IMR-90 (cell line): ENCODE measurements at regions not wholly inside any gene's neighbourhood (a gene's known extent, or its start where the extent isn't known, plus 50 kb on each side); places are given as distances from the start of the nearest gene placed in this dataset.

Experiments
- ATAC-seq: fragments of 200-7000 bp; cut with Tn5 transposase; 2 replicates; pipeline ENCODE4 v1.9.1; 2020; ENCODE audit warnings: low read depth, mild to moderate bottlenecking, moderate library complexity
- BruUV-seq: library from RNA; stranded (reverse); fragments of 400-500 nt; replicated peaks from 2 replicates; lab custom pipeline; 2021; lab: Mats Ljungman, UMichigan
- CTCF ChIA-PET: fragments of 300-600 bp; formaldehyde crosslinking; extraction: SDS; loops from one replicate; lab custom pipeline; 2021; ENCODE audit warnings: antibody characterized with exemption; lab: Yijun Ruan, JAX
- POLR2A ChIA-PET: fragments of 300-600 bp; sonication (Branson Sonifier 250); formaldehyde crosslinking; loops from one replicate; lab custom pipeline; 2022; ENCODE audit warnings: antibody characterized with exemption; ENCODE audit not compliant: unreplicated experiment; lab: Charles Lee
- DNase-seq: peaks from one replicate; pipeline ENCODE4 v3.0.0; 2013
- H2AFZ ChIP-seq: replicated peaks from 2 replicates; pipeline ENCODE3; 2013; ENCODE audit warnings: low read length, mild to moderate bottlenecking; ENCODE audit not compliant: poor library complexity
- H2AK5ac ChIP-seq: 2 replicates; pipeline ENCODE4 v1.6.1; 2013; ENCODE audit warnings: low read depth, low read length, inconsistent platforms
- H2AK9ac ChIP-seq: replicated peaks from 2 replicates; pipeline ENCODE3; 2013; ENCODE audit warnings: mild to moderate bottlenecking, low read depth, low read length, moderate library complexity; ENCODE audit not compliant: poor library complexity
- H2BK120ac ChIP-seq: 2 replicates; pipeline ENCODE4 v1.6.1; 2013; ENCODE audit warnings: low read depth, low read length, inconsistent platforms
- H2BK15ac ChIP-seq: 3 replicates; pipeline ENCODE4 v1.6.1; 2013; ENCODE audit warnings: low read depth, low read length, inconsistent platforms
- H2BK20ac ChIP-seq: 2 replicates; pipeline ENCODE4 v1.6.1; 2013; ENCODE audit warnings: low read depth, mild to moderate bottlenecking, inconsistent platforms, low read length, moderate library complexity
- H2BK5ac ChIP-seq: 2 replicates; pipeline ENCODE4 v1.6.1; 2013; ENCODE audit warnings: mild to moderate bottlenecking, low read depth, low read length, inconsistent platforms; ENCODE audit not compliant: poor library complexity, severe bottlenecking
- H3K14ac ChIP-seq: replicated peaks from 2 replicates; pipeline ENCODE4 v1.6.1; 2013; ENCODE audit warnings: low read depth, low read length, inconsistent platforms
- H3K18ac ChIP-seq: 2 replicates; pipeline ENCODE4 v1.6.1; 2013; ENCODE audit warnings: low read depth, low read length, control low read depth
- H3K23ac ChIP-seq: 2 replicates; pipeline ENCODE4 v1.6.1; 2013; ENCODE audit warnings: low read depth, low read length, inconsistent platforms
- H3K27ac ChIP-seq: 2 replicates; pipeline ENCODE4 v1.5.1; 2013; ENCODE audit warnings: mild to moderate bottlenecking, control low read depth, low read length; ENCODE audit not compliant: insufficient read depth
- H3K27me3 ChIP-seq: 2 replicates; pipeline ENCODE4 v1.6.1; 2013; ENCODE audit warnings: low read length; ENCODE audit not compliant: control insufficient read depth, insufficient read depth
- H3K36me3 ChIP-seq: 2 replicates; pipeline ENCODE4 v1.6.1; 2013; ENCODE audit warnings: low read length, mixed read lengths; ENCODE audit not compliant: control insufficient read depth, insufficient read depth
- H3K4ac ChIP-seq: 2 replicates; pipeline ENCODE4 v1.6.1; 2013; ENCODE audit warnings: low read depth, low read length, inconsistent platforms
- H3K4me1 ChIP-seq: 2 replicates; pipeline ENCODE4 v1.6.1; 2013; ENCODE audit warnings: low read length, mixed read lengths; ENCODE audit not compliant: control insufficient read depth, insufficient read depth
- H3K4me2 ChIP-seq: 2 replicates; pipeline ENCODE4 v1.6.1; 2013; ENCODE audit warnings: low read depth, mild to moderate bottlenecking, control low read depth, low read length, moderate library complexity
- H3K4me3 ChIP-seq: 2 replicates; pipeline ENCODE4 v1.5.1; 2013; ENCODE audit warnings: low read depth, mild to moderate bottlenecking, control low read depth, low read length, moderate library complexity; ENCODE audit not compliant: insufficient read depth
- H3K56ac ChIP-seq: 2 replicates; pipeline ENCODE4 v1.6.1; 2013; ENCODE audit warnings: low read length, inconsistent platforms; ENCODE audit not compliant: insufficient read depth; ENCODE audit errors: extremely low read depth
- H3K79me1 ChIP-seq, 2 experiments: 2 replicates each; pipeline ENCODE4 v1.6.1; 2013; ENCODE audit warnings: low read length in 2 of 2, inconsistent platforms in 1 of 2, low read depth in 1 of 2
- H3K9ac ChIP-seq: 2 replicates; pipeline ENCODE4 v1.6.1; 2013; ENCODE audit warnings: low read depth, low read length, control low read depth
- H3K9me1 ChIP-seq: 2 replicates; pipeline ENCODE4 v1.6.1; 2013; ENCODE audit warnings: low read length, inconsistent platforms; ENCODE audit not compliant: insufficient read depth
- H3K9me3 ChIP-seq: 2 replicates; pipeline ENCODE4 v1.6.1; 2013; ENCODE audit warnings: low read length; ENCODE audit not compliant: control insufficient read depth, insufficient read depth
- H4K20me1 ChIP-seq: 2 replicates; pipeline ENCODE4 v1.6.1; 2013; ENCODE audit warnings: low read length, inconsistent platforms; ENCODE audit not compliant: insufficient read depth
- H4K5ac ChIP-seq: 2 replicates; pipeline ENCODE4 v1.6.1; 2013; ENCODE audit warnings: mild to moderate bottlenecking, low read depth, low read length, control low read depth
- H4K8ac ChIP-seq, 2 experiments: 2 replicates each; pipeline ENCODE4 v1.6.1; 2013; ENCODE audit warnings: low read depth in 2 of 2, low read length in 2 of 2, control low read depth in 1 of 2, inconsistent platforms in 1 of 2
- H4K91ac ChIP-seq: 2 replicates; pipeline ENCODE4 v1.6.1; 2013; ENCODE audit warnings: low read depth, low read length, inconsistent platforms; ENCODE audit not compliant: insufficient read depth
- BHLHE40 ChIP-seq: fragments of 150-350 bp; IDR thresholded peaks from 2 replicates; pipeline ENCODE4 v1.6.1; 2016; ENCODE audit warnings: mild to moderate bottlenecking, low read depth, low read length
- MAFK ChIP-seq: IDR thresholded peaks from 2 replicates; pipeline ENCODE4 v1.6.1; 2012; ENCODE audit warnings: low read depth, low read length, improper control_type of control experiment
- MAZ ChIP-seq: IDR thresholded peaks from 2 replicates; pipeline ENCODE4 v1.6.1; 2012; ENCODE audit warnings: low read depth, mild to moderate bottlenecking, low read length, improper control_type of control experiment, moderate library complexity, borderline replicate concordance
- RFX5 ChIP-seq: IDR thresholded peaks from 2 replicates; pipeline ENCODE4 v1.8.0; 2012; ENCODE audit warnings: low read depth, mild to moderate bottlenecking, low read length, moderate library complexity
- WGBS, 2 experiments: methylation state at CpG; one replicate each; pipeline versions ENCODE4 v1.1.5 to v1.1.7; 2013; ENCODE audit warnings: missing lambda C conversion rate in 2 of 2; ENCODE audit not compliant: insufficient read length in 1 of 2; ENCODE audit errors: extremely low coverage in 2 of 2; 5-methylcytosine and 5-hydroxymethylcytosine counted together
- dilution Hi-C: fragments of 300-500 bp; cut with HindIII; formaldehyde crosslinking; loops from one replicate; pipeline ENCODE4 v1.14.3; 2018; ENCODE audit warnings: low sequenced_read_pairs; ENCODE audit not compliant: unreplicated experiment
- in situ Hi-C: fragments of 300-500 bp; cut with MboI; formaldehyde crosslinking; loops from 3 replicates; pipeline ENCODE4 v1.14.3; 2019; ENCODE audit warnings: low sequenced_read_pairs, inconsistent platforms, mixed read lengths
- intact Hi-C: fragments of 100-400 bp; cut with micrococcal nuclease; formaldehyde crosslinking; loops from 2 replicates; pipeline ENCODE4 v1.10.0; 2022

DNA sequence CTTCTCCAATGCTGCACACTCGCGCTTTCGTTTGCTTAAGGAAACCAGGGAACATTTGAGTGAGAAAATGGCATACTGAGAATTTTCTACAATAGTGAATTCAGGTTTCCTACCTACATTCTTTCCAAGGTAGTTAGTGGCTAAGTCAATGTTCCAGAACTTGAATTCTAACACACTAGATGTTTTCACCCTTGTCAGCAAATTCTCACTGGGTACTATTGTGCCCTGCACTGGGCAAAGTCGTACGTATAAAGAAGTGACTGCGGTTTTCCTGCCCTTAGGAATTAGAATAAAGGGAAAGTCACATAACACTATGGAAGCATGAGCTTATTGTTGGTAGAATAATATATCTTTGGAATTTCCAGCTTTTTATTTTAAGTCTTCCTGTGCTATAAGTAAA lies 119.2 kb upstream of the TNFSF11 start:
- WGBS, 2 experiments: 100% methylated on average over 1 of the region's 6 CpGs; no CpG with 5 or more reads in 1 of the 2 experiments
- Histone ChIP-seq H4K8ac (no peak overlapping the region), H2BK5ac (no peak overlapping the region), H3K23ac (no peak overlapping the region), H3K9me1 (no peaks in the 10 kb centered on the region), H2BK15ac (no peak overlapping the region), H2AK5ac (no peak overlapping the region), H4K20me1 (no peaks in the 10 kb centered on the region), H3K4me1 (no peaks in the 10 kb centered on the region), H3K18ac (no peak overlapping the region), H2BK120ac (no peak overlapping the region), H2AFZ (no peak overlapping the region), H2BK20ac (no peak overlapping the region), H3K4me2 (no peak overlapping the region), H3K79me1 (no peaks in the 10 kb centered on the region), H3K9me3 (no peaks in the 10 kb centered on the region), H3K4me3 (no peak overlapping the region), H3K9ac (no peak overlapping the region), H3K27me3 (no peaks in the 10 kb centered on the region), H3K27ac (no peak overlapping the region), H3K14ac (no peak overlapping the region), H4K5ac (no peak overlapping the region), H3K36me3 (no peaks in the 10 kb centered on the region), H3K56ac (no peak overlapping the region), H4K91ac (no peak overlapping the region), H2AK9ac (no peak overlapping the region), H3K4ac (no peak overlapping the region)
- dilution Hi-C loops: no loop called here
- no peak for ATAC-seq
- CTCF ChIA-PET: no interaction called here
- intact Hi-C loops: no loop called here
- POLR2A ChIA-PET: no interaction called here
- in situ Hi-C loops: no loop called here
- TF ChIP-seq RFX5 (no peak), MAZ (no peak), MAFK (peak; percentile 84), BHLHE40 (no peak)
- DNase-seq: no peak
- BruUV-seq: no TSS peak
